ENCODE measurements at regions not wholly inside any gene's neighbourhood (a gene's known extent, or its start where the extent isn't known, plus 50 kb on each side); places are given as distances from the start of the nearest gene placed in this dataset.

GRCh38 chr17:79243603-79243990 lies 169.0 kb downstream of the ENGASE start:
- in situ Hi-C loops (cut with HindIII; ENCODE audit: low pct_unique_long_range_greater_than_20kb, low sequenced_read_pairs), result no loop called here
- no peak for DNase-seq (ENCODE audit: low read depth)

DNA sequence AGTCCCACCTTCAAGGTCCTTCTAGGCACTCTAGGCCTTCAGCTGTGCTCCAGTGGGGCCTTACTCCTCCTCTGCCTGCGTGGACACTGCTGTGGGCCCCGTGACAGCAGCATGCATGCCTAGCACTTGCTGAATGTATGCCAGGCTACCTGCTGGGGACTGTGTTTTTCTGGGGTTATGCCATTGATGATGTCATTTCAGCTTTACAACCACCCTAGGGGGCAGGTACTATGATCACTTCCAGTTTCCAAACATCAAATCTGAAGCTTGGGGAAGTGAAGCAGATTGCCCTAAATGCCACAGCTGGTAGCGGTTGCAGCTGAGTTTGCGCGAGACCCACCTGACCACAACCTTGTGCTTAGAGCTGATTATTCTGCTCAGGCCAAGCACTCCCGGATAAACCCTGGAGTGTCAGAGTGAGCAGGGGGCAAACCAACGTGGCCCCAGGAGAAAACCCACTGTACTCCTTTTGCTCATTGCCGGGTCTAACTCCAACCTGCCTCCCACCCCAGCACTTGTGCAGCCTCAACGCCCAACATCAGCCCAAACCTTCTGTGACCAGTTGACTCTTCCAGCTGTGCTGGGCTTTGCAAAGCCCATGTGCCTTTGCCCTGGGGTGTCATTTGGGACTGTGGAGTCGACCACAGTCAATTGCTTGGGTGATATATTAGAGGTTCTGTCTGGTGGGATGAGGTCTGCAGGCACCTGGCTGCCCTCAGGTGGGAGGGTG lies 168.4 kb downstream of the ENGASE start:
- in situ Hi-C loops (cut with HindIII; ENCODE audit: low pct_unique_long_range_greater_than_20kb, low sequenced_read_pairs), result no loop called here
- DNase-seq (ENCODE audit: low read depth), result no peak

DNA sequence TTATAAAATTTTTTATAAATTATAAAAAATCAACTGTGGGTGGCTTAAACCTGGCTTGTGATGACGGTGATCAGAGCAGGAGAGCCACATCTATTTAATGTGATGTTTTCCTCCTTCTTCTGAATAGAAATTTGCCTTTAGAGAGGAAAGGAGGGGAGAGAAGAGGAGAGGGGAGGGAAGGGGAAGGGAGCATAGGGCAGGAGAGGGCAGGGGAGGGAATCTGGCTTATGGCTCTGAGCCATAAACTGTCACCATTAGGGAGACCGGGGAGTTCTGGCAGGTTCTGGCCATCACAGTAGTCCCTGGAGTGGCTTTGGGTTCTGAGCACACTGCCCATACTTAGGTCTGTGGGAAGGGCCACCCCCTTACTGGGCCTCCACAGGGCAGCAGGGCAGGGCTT lies 167.8 kb downstream of the ENGASE start:
- in situ Hi-C loops (cut with HindIII; ENCODE audit: low pct_unique_long_range_greater_than_20kb, low sequenced_read_pairs), result no loop called here
- no peak for DNase-seq (ENCODE audit: low read depth)

DNA sequence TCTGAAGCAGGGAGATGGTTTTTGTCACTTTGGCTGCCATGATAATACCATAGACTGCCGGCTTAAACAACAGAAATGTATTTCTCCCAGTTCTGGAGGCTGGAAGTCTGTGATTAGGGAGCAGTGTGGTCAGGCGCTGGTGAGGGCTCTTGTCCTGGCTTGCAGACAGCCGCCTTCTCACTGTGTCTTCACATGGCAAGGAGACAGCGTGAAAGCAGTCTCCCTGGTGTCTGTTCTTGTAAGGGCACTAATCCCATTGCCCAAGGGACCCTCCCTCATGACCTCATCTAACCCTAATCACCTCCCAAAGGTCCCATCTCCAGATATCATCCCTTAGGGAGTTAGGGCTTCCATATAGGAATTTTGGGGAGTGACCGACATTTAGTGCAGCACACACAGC lies 167.0 kb downstream of the ENGASE start:
- in situ Hi-C loops (cut with HindIII; ENCODE audit: low pct_unique_long_range_greater_than_20kb, low sequenced_read_pairs), result no loop called here
- DNase-seq (ENCODE audit: low read depth), result no peak

- in situ Hi-C loops (cut with HindIII; ENCODE audit: low pct_unique_long_range_greater_than_20kb, low sequenced_read_pairs), result no loop called here
Measured at GRCh38 chr17:79239205-79239604, 164.6 kb downstream of the ENGASE start.

GRCh38 chr17:79237448-79238053 lies 162.9 kb downstream of the ENGASE start:
- in situ Hi-C loops (cut with HindIII; ENCODE audit: low pct_unique_long_range_greater_than_20kb, low sequenced_read_pairs), result no loop called here
- no peak for DNase-seq (ENCODE audit: low read depth)

More at GRCh38 chr17:79239205-79239604, 164.6 kb downstream of the ENGASE start:
- DNase-seq (ENCODE audit: low read depth), result no peak

- in situ Hi-C loops (cut with HindIII; ENCODE audit: low pct_unique_long_range_greater_than_20kb, low sequenced_read_pairs), result no loop called here
- DNase-seq (ENCODE audit: low read depth), result no peak
Measured at GRCh38 chr17:79235808-79236207, 161.2 kb downstream of the ENGASE start.

DNA sequence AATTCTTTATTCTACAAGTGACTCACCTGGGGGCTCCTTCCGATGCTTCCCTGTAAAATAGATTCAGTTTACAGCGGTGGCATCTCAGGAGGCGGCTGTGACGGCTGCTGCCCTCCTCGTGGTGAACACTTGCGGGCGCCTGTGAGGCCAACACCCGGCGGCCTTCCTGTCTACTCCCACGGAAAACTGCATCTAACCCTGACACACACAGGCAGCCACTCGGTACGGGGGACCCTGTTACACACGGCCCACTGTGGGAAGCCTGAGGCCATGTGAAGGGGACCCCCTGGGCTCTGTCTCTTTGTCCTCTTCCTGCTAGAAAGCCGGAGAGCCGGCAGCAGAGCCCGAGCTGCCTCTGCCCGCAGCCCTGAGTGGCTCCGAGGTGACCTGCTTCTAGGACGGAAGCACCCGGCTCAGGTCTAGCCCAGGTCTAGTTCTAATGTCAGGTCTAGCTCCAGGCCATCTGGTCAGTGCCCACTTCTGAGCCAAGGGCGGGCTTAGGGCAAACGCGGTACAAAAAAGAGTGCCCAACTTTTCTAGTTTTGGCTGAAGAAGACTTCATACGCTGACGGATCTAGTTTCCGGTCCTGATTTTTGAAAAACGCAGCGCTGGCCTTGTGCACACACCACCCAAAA lies 159.4 kb downstream of the ENGASE start:
- DNase-seq (ENCODE audit: low read depth), result no peak
- in situ Hi-C loops (cut with HindIII; ENCODE audit: low pct_unique_long_range_greater_than_20kb, low sequenced_read_pairs), result no loop called here

DNA sequence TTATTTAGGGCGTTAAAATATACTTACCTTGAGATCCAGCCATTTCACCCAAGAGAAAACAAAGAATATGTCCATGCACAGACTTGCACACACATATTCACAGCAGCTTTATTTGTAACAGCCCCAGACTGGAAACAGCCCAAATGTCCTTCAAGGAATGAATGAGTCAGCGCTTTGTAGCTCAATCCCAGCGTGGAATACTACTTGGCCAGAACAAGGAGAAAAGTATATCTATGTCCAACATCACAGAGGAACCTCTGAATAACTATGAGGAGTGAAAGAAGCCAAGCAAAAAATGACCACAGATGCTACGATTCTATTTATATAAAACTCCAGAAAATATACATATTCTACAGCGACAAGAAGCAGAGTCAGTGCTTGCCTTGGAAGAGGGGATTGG lies 158.3 kb downstream of the ENGASE start:
- in situ Hi-C loops (cut with HindIII; ENCODE audit: low pct_unique_long_range_greater_than_20kb, low sequenced_read_pairs), result no loop called here
- DNase-seq (ENCODE audit: low read depth), result no peak

DNA sequence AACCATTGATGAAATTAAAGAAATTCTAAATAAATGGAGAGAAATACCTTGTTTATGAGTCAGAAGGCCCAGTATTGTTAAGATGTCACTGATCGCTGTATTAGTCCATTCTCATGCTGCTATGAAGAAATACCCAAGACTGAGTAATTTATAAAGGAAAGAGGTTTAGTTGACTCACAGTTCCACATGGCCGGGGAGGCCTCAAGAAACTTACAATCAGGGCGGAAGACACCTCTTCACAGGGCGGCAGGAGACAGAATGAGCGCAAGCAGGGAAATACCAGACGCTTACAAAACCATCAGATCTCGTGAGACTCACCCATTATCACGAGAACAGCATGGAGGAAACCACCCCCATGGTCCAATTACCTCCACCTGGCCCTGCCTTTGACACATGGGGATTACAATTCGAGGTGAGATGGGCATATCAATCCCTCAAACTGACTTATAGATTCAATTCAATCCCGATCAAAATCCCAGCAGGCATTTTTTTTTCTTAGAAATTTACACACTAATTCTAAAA lies 157.2 kb downstream of the ENGASE start:
- in situ Hi-C loops (cut with HindIII; ENCODE audit: low pct_unique_long_range_greater_than_20kb, low sequenced_read_pairs), result no loop called here
- peak; percentile 33 for DNase-seq (ENCODE audit: low read depth)

DNA sequence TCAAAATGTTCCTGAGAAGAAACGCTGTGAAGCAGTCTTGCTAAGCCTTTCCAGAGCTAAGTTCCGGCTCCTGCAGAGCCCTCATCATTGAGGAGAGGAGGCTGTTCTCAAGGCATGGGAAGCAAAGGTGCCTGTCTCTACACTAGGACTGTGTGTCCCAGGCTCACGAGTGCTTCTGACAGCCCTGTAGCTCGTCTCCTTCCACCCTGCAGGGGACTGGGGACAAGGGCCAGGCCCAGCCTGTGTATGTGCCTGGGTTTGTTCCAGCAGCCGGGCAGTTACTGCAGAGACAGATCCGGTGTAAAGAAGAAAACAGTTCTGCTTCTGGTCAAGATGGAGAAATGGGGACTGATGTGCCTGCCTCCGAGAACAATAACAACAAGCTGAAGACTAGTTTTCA lies 156.0 kb downstream of the ENGASE start:
- in situ Hi-C loops (cut with HindIII; ENCODE audit: low pct_unique_long_range_greater_than_20kb, low sequenced_read_pairs), result no loop called here
- no peak for DNase-seq (ENCODE audit: low read depth)

- no peak for DNase-seq (ENCODE audit: low read depth)
- in situ Hi-C loops (cut with HindIII; ENCODE audit: low pct_unique_long_range_greater_than_20kb, low sequenced_read_pairs), result no loop called here
Measured at GRCh38 chr17:79226037-79226436, 151.4 kb downstream of the ENGASE start.

DNA sequence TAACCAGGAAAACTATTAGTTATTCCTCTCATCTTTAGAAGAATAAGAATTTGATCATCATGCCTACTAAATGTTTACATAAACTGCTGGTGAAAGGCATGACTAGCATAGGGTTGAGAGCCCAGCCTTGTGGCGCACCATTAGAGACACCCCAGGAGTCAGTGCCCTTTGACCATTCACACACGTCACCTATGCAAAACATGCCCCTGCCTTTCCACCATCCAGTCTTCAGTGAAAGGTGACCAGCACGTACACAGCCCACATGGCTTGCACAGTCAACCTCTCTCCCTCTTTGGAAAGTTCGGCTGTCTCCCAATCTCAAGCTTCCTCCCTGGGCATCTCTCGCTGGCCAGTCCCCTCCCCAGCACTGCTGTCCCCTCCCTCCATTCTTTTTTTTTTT lies 150.3 kb downstream of the ENGASE start:
- DNase-seq (ENCODE audit: low read depth), result peak; percentile 90
- in situ Hi-C loops (cut with HindIII; ENCODE audit: low pct_unique_long_range_greater_than_20kb, low sequenced_read_pairs), result no loop called here

DNA sequence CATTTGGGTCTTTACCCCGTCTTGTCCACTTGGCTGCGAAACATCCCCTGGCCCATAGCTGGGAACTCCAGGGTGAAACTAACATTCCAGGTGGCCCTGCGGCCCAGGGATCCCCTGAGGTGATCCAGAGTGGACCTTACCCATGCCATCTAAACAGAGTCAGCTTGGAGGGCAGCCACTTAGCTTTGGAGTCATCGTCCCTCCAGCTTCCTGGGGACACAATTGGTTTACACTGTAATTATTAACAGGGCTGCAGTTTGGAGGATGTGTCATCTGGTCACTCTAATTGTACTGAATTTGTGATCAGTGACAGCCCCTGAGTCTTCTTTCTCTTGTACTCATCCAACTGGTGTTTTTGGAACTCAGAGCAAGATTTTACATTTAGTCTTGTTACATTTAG lies 149.9 kb downstream of the ENGASE start:
- peak; percentile 90 for DNase-seq (ENCODE audit: low read depth)
- in situ Hi-C loops (cut with HindIII; ENCODE audit: low pct_unique_long_range_greater_than_20kb, low sequenced_read_pairs), result no loop called here

DNA sequence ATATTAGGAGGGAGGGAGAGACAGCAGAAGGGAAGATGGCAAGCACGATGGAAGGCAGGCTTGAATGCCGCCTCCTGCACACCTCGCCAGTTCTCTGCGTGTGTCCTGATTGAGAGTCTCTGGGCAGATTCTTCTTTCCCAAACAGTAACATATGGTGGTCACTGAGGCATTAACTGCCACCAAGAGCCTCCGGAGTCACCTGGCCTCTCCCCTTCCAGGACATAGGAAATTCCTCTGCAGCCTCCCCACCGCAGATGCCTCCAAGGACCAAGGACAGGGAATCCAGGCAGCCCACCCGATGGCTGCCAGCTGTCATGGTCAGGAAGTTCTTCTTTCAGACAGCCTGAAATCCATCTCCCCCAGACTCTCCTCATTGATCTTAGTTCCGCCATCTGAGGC lies 149.3 kb downstream of the ENGASE start:
- no peak for DNase-seq (ENCODE audit: low read depth)
- in situ Hi-C loops (cut with HindIII; ENCODE audit: low pct_unique_long_range_greater_than_20kb, low sequenced_read_pairs), result no loop called here

- in situ Hi-C loops (cut with HindIII; ENCODE audit: low pct_unique_long_range_greater_than_20kb, low sequenced_read_pairs), result no loop called here
- DNase-seq (ENCODE audit: low read depth), result no peak
Measured at GRCh38 chr17:79223471-79223870, 148.8 kb downstream of the ENGASE start.

- DNase-seq (ENCODE audit: low read depth), result no peak
- in situ Hi-C loops (cut with HindIII; ENCODE audit: low pct_unique_long_range_greater_than_20kb, low sequenced_read_pairs), result no loop called here
Measured at GRCh38 chr17:79221597-79221996, 147.0 kb downstream of the ENGASE start.

- no peak for DNase-seq (ENCODE audit: low read depth)
- in situ Hi-C loops (cut with HindIII; ENCODE audit: low pct_unique_long_range_greater_than_20kb, low sequenced_read_pairs), result no loop called here
Measured at GRCh38 chr17:79220713-79221291, 146.2 kb downstream of the ENGASE start.

DNA sequence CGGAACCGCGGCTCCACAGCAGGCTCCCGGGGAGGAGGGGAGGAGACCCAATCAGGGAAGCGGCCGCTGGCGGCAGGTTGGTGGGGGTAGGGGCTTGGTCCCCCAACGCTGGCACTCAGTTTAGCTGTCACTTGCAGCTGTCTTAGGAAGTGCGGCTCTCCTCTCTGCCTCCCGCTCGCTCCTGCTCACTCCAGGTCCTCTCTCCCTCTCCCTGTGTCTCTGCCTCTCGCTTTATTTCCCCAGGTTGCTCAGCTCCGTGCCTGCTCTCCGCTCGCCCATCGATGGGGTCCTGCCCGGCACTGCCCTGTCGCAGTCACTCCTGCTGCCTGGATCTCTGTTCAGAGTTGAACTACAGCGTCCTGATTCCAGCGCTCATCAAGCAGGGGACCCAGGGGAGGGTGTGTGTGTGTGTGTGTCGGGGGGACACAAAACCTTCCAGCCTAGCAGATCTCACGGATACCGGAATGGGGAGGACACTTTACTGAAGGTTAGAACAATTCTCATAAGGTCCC lies 145.6 kb downstream of the ENGASE start:
- no peak for DNase-seq (ENCODE audit: low read depth)
- in situ Hi-C loops (cut with HindIII; ENCODE audit: low pct_unique_long_range_greater_than_20kb, low sequenced_read_pairs), result no loop called here
